ENCODE measurements at regions not wholly inside any gene's neighbourhood (a gene's known extent, or its start where the extent isn't known, plus 50 kb on each side); places are given as distances from the start of the nearest gene placed in this dataset.
"Not testable (repeated sequence)": the region's sequence is repeated elsewhere in the genome, so short reads cannot be mapped to it uniquely, and the experiment has no call there.

DNA sequence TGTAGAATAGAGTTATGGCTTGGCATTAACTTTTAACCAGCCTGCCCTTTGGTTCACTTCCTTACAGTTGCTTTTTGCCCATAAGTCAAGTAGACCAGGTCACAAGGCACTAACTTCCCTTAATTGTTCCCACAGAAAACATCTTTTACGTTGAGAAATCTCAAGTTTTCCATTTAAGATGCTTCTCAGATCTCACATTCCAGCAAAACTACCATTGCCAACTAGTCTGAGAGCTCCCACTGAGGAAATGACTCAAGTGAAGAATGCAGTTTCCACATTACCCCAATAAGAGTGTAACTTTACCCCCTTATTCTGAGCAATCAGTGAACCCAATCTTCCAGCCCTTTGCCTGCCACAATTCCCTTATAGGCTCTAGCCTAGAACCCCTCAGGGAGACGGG is 502.2 kb upstream of the OLFM3 start:
- no peak for DNase-seq

DNA sequence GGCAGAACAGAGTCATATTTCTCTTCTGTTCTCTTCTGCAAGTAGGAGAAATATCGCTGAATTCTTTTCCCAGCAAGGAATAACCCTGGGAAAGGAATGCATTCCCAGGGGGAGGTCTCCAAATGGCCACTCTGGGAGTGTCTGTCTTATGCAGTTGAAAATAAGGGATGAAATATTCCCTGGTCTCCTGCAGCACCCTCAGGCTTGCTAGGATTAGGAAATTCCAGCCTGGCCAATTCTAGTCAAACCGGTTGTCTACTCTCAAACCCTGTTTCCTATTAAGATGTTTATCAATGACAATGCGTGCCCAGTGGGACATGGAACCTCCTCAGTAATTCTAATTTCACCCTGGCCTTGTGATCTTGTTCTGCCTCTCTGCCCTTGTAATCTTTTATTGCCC is 501.1 kb upstream of the OLFM3 start:
- peak in 1 of 2 experiments; percentile 2 for DNase-seq

DNA sequence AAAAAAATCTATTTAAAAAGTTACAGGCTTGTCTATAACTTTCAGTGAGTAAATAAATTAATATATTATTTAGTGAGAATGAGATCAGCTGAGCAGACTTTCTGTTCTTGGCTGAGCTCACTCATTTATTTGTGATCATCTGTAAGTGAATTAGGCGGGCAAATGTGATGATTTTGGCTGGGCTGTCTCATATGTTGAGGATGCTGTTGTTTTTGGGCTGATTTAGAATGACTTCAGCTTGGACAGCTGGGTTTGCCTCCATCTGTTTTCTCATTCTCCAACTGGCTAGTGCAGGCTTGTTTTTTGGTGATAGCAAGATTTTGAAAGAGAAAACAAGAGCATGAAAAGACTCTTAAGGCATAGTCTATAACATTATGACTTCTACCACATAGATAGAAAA is 475.8 kb upstream of the OLFM3 start:
- no peak for DNase-seq

DNA sequence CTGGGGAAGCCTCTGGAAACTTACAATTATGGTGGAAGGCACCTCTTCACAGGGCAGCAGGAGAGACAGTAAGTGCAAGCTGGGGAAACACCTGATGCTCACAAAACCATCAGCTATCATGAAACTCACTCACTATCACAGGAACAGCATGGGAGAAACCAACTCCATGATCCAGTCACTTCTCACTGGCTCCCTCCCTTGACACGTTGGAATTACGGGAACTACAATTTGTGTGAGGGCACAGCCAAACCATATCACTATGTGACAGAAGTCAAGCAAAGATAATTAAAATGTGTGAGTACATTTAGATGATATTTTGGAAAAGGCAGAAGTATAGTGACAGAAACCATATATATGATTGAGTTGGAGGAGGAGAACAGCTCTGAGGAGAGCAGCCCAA is 474.0 kb upstream of the OLFM3 start:
- DNase-seq = no peak

DNA sequence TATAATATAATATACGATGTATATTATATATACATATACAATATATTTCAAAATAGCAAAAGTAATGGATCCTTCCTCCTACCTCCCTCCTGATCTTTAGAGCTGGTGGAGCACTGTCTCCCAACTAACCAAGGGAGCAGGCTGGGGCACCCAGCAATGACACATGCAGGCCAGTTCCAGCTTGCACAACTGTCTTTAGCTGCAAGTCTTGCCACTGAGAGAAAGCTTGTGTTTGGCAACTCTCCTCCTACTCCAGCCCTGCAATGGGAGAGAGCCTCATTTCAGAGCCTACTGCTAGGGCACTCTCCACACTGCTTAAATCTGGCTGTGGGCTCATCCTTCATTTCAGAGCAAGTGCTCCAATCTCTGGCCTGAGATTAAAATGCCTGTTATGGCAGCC is 469.8 kb upstream of the OLFM3 start:
- DNase-seq = no peak

DNA sequence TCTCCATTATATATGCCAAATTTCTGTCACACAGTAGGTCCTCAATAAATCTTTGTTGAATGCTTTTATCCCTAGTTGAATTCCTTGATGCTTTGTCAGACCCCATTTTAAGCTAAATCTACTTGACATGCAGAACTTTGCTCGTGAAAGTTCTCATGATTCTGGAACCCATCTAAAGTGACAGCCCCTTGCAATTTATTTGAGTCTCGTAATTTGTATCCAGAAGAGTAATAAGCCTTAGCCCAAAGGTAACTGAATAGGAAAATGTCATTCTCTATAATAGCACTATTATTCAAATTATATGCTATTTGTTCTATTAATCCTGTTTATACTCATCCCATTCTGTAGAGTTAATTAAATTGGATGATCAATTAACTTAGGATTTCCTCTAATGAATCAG is 466.6 kb upstream of the OLFM3 start:
- no peak for DNase-seq

DNA sequence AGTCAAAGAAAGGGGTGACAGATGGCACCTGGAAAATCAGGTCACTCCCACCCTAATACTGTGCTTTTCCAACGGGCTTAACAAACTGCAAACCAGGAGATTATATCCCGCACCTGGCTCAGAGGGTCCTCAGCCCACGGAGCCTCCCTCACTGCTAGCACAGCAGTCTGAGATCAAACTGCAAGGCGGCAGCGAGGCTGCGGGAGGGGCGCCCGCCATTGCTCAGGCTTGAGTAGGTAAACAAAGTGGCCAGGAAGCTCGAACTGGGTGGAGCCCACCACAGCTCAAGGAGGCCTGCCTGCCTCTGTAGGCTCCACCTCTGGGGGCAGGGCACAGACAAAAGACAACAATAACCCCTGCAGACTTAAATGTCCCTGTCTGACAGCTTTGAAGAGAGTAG is 445.6 kb upstream of the OLFM3 start:
- DNase-seq = not testable (repeated sequence)

GRCh38 chr1:102435483-102435882 is 438.8 kb upstream of the OLFM3 start:
- no peak for DNase-seq

DNA sequence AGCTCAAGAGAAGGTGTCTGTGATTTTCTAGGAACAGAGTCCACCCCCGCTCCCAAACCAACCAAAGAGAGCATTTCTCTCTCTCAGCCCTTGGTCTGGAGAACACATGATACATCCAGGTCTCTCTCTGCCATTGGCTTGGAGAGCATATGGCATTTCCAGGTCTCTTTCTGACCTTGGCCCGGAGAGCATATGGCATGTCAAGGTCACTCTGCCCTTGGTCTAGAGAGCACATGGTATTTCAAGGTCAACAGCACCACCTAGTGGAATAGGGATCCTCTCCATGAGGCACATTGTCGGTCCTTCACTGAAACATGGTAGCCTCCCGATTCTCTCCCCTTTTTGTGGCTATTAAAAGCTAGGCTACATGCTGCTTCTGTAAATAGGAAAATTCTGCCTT is 437.7 kb upstream of the OLFM3 start:
- DNase-seq = peak in 1 of 2 experiments; percentile 1

GRCh38 chr1:102431253-102431652 is 434.5 kb upstream of the OLFM3 start:
- no peak for DNase-seq

DNA sequence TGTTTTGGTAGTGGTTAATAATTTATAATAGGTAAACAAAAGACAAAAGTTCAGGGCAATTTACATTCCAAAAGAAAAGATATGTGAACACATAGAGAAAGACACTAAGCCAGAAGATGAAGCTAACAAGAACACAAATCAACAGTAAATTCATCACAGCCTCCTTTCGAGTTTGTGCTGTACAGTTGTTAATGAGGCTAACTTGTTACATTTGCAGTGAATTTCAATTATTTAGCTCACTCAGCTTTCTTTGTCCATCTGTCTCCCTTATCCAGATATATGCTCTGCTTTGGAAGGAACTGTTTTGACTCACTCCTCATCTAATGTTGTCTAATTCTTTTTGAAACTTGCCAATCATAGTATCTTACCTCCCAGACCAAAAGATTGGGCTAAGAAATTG is 423.3 kb upstream of the OLFM3 start:
- DNase-seq = no peak
